Adrenal gland (tissue), 9 donors: ENCODE measurements at regions not wholly inside any gene's neighbourhood (a gene's known extent, or its start where the extent isn't known, plus 50 kb on each side); places are given as distances from the start of the nearest gene placed in this dataset.

Experiments used
- DNase-seq, 7 donors: peaks; one replicate each; pipeline ENCODE4 v3.0.0-alpha.2; 2019 to 2020
- H3K27ac ChIP-seq, 5 donors: fragments of 200-600 bp; sonication (generic) in 4 of 5; 1 replicate in 3 of 5; 2 replicates in 2 of 5; pipeline versions ENCODE4 v1.5.1 to v1.8.0; 2016 to 2020; ENCODE audit warnings: mild to moderate bottlenecking in 1 of 5
- H3K27me3 ChIP-seq: fragments of 200-600 bp; 2 replicates; pipeline ENCODE4 v1.8.0; 2021
- H3K36me3 ChIP-seq, 2 donors: fragments of 200-600 bp; replicated peaks in 1 of 2; 1 replicate in 1 of 2; 2 replicates in 1 of 2; pipeline versions ENCODE4 v1.5.1 to v1.8.0; 2018 to 2022
- H3K4me1 ChIP-seq, 2 donors: fragments of 200-600 bp; replicated peaks in 1 of 2; 1 replicate in 1 of 2; 2 replicates in 1 of 2; pipeline versions ENCODE4 v1.5.1 to v1.8.0; 2018 to 2021
- H3K4me3 ChIP-seq, 4 donors: fragments of 200-600 bp; sonication (generic) in 3 of 4; one replicate each; pipeline ENCODE4 v1.5.1; 2016 to 2018
- H3K9me3 ChIP-seq, 3 donors: fragments of 200-600 bp; sonication (generic) in 1 of 3; replicated peaks in 1 of 3; 1 replicate in 2 of 3; 2 replicates in 1 of 3; pipeline versions ENCODE4 v1.5.1 to v1.8.0; 2016 to 2021
- POLR2A ChIP-seq, 2 donors: fragments of 450-650 bp; IDR thresholded peaks; one replicate each; pipeline ENCODE4 v1.6.1; 2017; ENCODE audit warnings: antibody characterized with exemption in 2 of 2, mild to moderate bottlenecking in 2 of 2, moderate library complexity in 1 of 2
- WGBS, 4 donors: extraction: QIAGEN DNeasy Blood & Tissue Kit in 2 of 4; methylation state at CpG; one replicate each; pipeline versions ENCODE4 v1.1.5 to v1.1.7; 2013 to 2017; 5-methylcytosine and 5-hydroxymethylcytosine counted together
- intact Hi-C, 2 donors: fragments of 100-400 bp; cut with DNase I; formaldehyde crosslinking; loops; one replicate each; pipeline versions ENCODE4 v1.14.1 to v1.15.0; 2022 to 2023
- microRNA counts, 2 donors: library from miRNA; unstranded; fragments of <30 nt; microRNA quantifications; one replicate each; lab custom pipeline; 2016
- microRNA-seq, 3 donors: library from miRNA; unstranded; fragments of <30 nt; microRNA quantifications; one replicate each; pipeline ENCODE4, GENCODE V29; 2017 to 2020
- small RNA-seq, 2 donors: library from RNA; depleted of rRNA; stranded (forward); fragments of <200 nt; gene quantifications; one replicate each; pipeline ENCODE3, GENCODE V24; 2016
- TF ChIP-seq, protein P1 (sequence below), 6 experiments: fragments of 450-650 bp in 4 of 6; fragments of 200-600 bp in 2 of 6; sonication (generic) in 1 of 6; IDR thresholded peaks; 1 replicate in 5 of 6; 2 replicates in 1 of 6; pipeline versions ENCODE4 v1.5.1 to v1.8.0; 2016 to 2021; ENCODE audit warnings: antibody characterized with exemption in 6 of 6, mild to moderate bottlenecking in 2 of 6, moderate library complexity in 1 of 6
- donor health status: healthy with polysubstance abuse.
- donor health status: Bipolar disorder and iron deficiency.
- donor health status: DM: yes; HTN: yes; CAD: no.
- donor health status: DM: no; HTN: no; CAD: no.
- donor health status: DM: no; HTN: no; CAD: no.

DNA sequence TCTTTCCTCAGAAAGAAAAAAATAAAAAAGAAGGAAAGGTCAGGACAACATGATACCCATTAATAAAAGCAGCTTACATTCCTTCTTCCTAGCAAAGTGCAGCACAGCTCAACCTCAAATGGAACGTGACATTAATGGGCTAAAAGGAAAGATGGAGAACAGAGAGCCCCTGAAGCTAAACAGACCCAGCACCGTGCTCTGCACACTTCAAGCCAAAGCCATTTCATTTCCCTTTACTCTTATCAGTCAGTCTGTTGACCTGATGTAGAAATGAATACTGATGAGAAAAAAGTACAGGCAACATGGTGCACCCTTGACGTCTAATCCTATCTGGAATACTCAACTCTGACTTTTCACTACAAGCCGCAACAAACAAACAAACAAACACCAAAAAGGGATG is 57.7 kb upstream of the EDNRA start:
- Histone ChIP-seq H3K4me3 (no peak overlapping the region), H3K27ac (no peak overlapping the region), H3K27me3 (no peaks in the 10 kb centered on the region), H3K4me1 (no peaks in the 10 kb centered on the region), H3K9me3 (no peaks in the 10 kb centered on the region), H3K36me3 (no peaks in the 10 kb centered on the region)
- intact Hi-C loops: no loop called here
- no peak for DNase-seq
- TF ChIP-seq, protein P1, sequence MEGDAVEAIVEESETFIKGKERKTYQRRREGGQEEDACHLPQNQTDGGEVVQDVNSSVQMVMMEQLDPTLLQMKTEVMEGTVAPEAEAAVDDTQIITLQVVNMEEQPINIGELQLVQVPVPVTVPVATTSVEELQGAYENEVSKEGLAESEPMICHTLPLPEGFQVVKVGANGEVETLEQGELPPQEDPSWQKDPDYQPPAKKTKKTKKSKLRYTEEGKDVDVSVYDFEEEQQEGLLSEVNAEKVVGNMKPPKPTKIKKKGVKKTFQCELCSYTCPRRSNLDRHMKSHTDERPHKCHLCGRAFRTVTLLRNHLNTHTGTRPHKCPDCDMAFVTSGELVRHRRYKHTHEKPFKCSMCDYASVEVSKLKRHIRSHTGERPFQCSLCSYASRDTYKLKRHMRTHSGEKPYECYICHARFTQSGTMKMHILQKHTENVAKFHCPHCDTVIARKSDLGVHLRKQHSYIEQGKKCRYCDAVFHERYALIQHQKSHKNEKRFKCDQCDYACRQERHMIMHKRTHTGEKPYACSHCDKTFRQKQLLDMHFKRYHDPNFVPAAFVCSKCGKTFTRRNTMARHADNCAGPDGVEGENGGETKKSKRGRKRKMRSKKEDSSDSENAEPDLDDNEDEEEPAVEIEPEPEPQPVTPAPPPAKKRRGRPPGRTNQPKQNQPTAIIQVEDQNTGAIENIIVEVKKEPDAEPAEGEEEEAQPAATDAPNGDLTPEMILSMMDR (IDR thresholded peaks at IDR 0.05): no peak
- TF ChIP-seq POLR2A (IDR thresholded peaks at IDR 0.05): no peak
- WGBS, 4 donors: 48 to 74% (median 59%) methylated on average over 4 of the region's 4 CpGs

DNA sequence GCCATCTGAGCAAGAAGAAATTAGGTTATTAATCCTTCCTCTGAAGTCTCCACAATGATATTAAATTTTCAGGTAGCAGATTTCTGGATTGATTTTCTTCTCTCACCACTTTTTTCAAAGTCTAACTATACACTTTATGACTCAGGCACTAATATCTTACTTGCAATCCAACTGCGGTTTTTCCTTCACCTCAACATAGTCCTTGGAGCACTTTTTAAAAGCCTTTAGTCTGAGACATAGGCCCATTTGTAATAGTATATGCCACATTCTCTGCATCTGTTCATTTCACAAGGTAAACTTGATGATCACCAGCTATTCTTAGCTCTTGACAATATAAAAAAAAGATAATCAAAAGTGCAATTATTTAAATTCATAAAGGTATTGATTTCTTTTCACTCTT is 55.9 kb upstream of the EDNRA start:
- intact Hi-C loops: no loop called here
- H3K9me3 ChIP-seq: no peaks in the 10 kb centered on the region
- H3K4me3 ChIP-seq: no peak overlapping the region
- DNase-seq: no peak
- 74 to 80% (median 76%) methylated on average over 1 of the region's 1 CpG for WGBS, 4 donors
- no peak overlapping the region for H3K27ac ChIP-seq
- TF ChIP-seq POLR2A (IDR thresholded peaks at IDR 0.05): no peak
- TF ChIP-seq, protein P1 (IDR thresholded peaks at IDR 0.05): no peak
- no peaks in the 10 kb centered on the region for H3K36me3 ChIP-seq
- no peaks in the 10 kb centered on the region for H3K27me3 ChIP-seq
- H3K4me1 ChIP-seq: no peaks in the 10 kb centered on the region

DNA sequence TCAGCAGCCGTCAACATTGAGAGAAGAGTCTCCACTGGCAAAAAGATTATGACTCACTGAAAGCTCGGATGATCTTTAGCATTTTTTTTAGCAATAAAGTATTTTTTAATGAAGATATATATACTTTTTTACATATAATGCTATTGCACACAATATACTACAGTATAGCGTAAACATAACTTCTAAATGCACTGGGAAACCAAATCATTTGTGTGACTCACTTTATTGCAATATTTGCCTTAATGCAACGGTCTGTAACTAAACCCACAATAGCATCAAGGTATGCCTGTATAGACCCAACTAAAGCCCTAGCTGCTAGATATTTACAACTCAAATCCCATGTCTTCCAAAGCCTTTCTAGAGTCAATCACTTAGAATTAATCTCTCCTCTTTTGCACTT is 52.3 kb upstream of the EDNRA start:
- Histone ChIP-seq H3K4me3 (no peak overlapping the region), H3K36me3 (no peaks in the 10 kb centered on the region), H3K4me1 (no peaks in the 10 kb centered on the region), H3K27me3 (no peaks in the 10 kb centered on the region), H3K9me3 (no peaks in the 10 kb centered on the region), H3K27ac (no peak overlapping the region)
- intact Hi-C loops: no loop called here
- no peak for DNase-seq
- TF ChIP-seq, protein P1 (IDR thresholded peaks at IDR 0.05): no peak
- no peak for TF ChIP-seq POLR2A (IDR thresholded peaks at IDR 0.05)
- 75 to 89% (median 81%) methylated on average over 4 of the region's 4 CpGs for WGBS, 4 donors

DNA sequence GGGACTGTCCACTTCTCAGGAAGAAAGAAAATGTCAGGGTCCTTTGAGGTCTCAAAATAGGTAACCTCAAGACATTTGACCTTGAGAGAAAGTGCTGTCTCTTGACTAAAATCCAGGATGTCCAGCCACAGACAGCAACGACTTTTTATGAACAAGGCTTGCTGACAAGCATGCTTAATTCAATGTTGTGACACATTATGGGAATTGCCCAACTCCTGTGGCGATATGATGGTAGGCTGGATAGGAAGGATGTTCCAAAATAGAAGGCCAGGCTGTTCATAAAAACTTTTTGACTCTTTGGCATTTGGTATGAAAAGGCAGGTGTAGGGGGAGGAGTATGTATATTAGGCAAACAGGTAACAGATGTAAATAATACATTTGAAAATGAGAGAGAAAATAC is 50.8 kb upstream of the EDNRA start:
- no peaks in the 10 kb centered on the region for H3K9me3 ChIP-seq
- H3K27me3 ChIP-seq: no peaks in the 10 kb centered on the region
- no peak overlapping the region for H3K4me3 ChIP-seq
- 36 to 46% (median 43%) methylated on average over 2 of the region's 2 CpGs for WGBS, 4 donors
- no peak for TF ChIP-seq POLR2A (IDR thresholded peaks at IDR 0.05)
- TF ChIP-seq, protein P1 (IDR thresholded peaks at IDR 0.05): no peak
- no peak for DNase-seq
- intact Hi-C loops: no loop called here
- H3K27ac ChIP-seq: no peak overlapping the region
- H3K4me1 ChIP-seq: no peaks in the 10 kb centered on the region
- H3K36me3 ChIP-seq: no peaks in the 10 kb centered on the region

MicroRNA genes in the stretch of these regions (microRNA counts, 767-probe panel; counts per million panel counts)
- microRNA hsa-miR-548g-3p (lab: Ali Mortazavi, UCI): 0 counts per million in 2 donors

Small RNA genes lying in the stretch of these regions (microRNA-seq; reads per million reads assigned to microRNA genes)
- 0 reads per million in 3 donors for gene MIR548G

Small RNA genes lying in the stretch of these regions (small RNA-seq; reads per million reads assigned to genes)
- gene MIR548G: 0 reads per million in 2 donors
